ENCODE measurements at regions not wholly inside any gene's neighbourhood (a gene's known extent, or its start where the extent isn't known, plus 50 kb on each side); places are given as distances from the start of the nearest gene placed in this dataset.
A peak's percentile ranks its signal among the peaks of the same experiment; 100 is the strongest.

- H4K20me1 ChIP-seq = no peaks in the 10 kb centered on the region
- H3K9ac ChIP-seq = no peak overlapping the region
Observed at GRCh38 chr5:28561522-28561921, 1523.1 kb upstream of the CDH9 start.

GRCh38 chr5:28558196-28558595, 1519.8 kb upstream of the CDH9 start:
- H3K9ac ChIP-seq = no peak overlapping the region
- H3K36me3 ChIP-seq = no peaks in the 10 kb centered on the region
- no peak overlapping the region for H3K27ac ChIP-seq
- H3K27me3 ChIP-seq = no peaks in the 10 kb centered on the region
- no peak for TF ChIP-seq Cebpa-rat (IDR thresholded peaks at IDR 0.05)
- H3K4me2 ChIP-seq = no peak overlapping the region
- no peak overlapping the region for H3K4me3 ChIP-seq
- H4K20me1 ChIP-seq = no peaks in the 10 kb centered on the region
- no peaks in the 10 kb centered on the region for H3K4me1 ChIP-seq
- H3K9me3 ChIP-seq = peaks cover under 1% of the 10 kb centered on the region; the same call in 1 of the 2 replicates

More at GRCh38 chr5:28561522-28561921, 1523.1 kb upstream of the CDH9 start:
- Histone ChIP-seq H3K4me3 (no peak overlapping the region), H3K27ac (no peak overlapping the region), H3K27me3 (no peaks in the 10 kb centered on the region), H3K9me3 (peaks cover 3% of the 10 kb centered on the region; the same call in 1 of the 2 replicates), H3K4me2 (no peak overlapping the region), H3K36me3 (no peaks in the 10 kb centered on the region), H3K4me1 (no peaks in the 10 kb centered on the region)
- TF ChIP-seq Cebpa-rat (IDR thresholded peaks at IDR 0.05) = no peak

- H3K4me3 ChIP-seq = no peak overlapping the region
- no peak for TF ChIP-seq Cebpa-rat (IDR thresholded peaks at IDR 0.05)
Observed at GRCh38 chr5:28557114-28557513, 1518.7 kb upstream of the CDH9 start.

GRCh38 chr5:28549588-28549987, 1511.2 kb upstream of the CDH9 start:
- H3K36me3 ChIP-seq = no peaks in the 10 kb centered on the region
- H3K4me3 ChIP-seq = no peak overlapping the region
- H3K4me1 ChIP-seq = peaks cover 34% of the 10 kb centered on the region
- H3K27me3 ChIP-seq = no peaks in the 10 kb centered on the region
- H3K4me2 ChIP-seq = no peak overlapping the region
- peaks cover 27% of the 10 kb centered on the region for H3K9me3 ChIP-seq
- no peak overlapping the region for H3K9ac ChIP-seq
- no peak for TF ChIP-seq Cebpa-rat (IDR thresholded peaks at IDR 0.05)
- no peaks in the 10 kb centered on the region for H4K20me1 ChIP-seq
- H3K27ac ChIP-seq = 0 out of 2 replicates have a peak overlapping the region, but pooled peaks have one; percentile 78

More at GRCh38 chr5:28557114-28557513, 1518.7 kb upstream of the CDH9 start:
- H3K4me2 ChIP-seq = no peak overlapping the region
- no peak overlapping the region for H3K9ac ChIP-seq
- H3K27me3 ChIP-seq = no peaks in the 10 kb centered on the region
- no peaks in the 10 kb centered on the region for H3K4me1 ChIP-seq
- H3K36me3 ChIP-seq = no peaks in the 10 kb centered on the region
- peaks cover 9% of the 10 kb centered on the region for H3K9me3 ChIP-seq
- H4K20me1 ChIP-seq = no peaks in the 10 kb centered on the region
- no peak overlapping the region for H3K27ac ChIP-seq

- no peak overlapping the region for H3K4me3 ChIP-seq
- H3K4me1 ChIP-seq = peaks cover 41% of the 10 kb centered on the region
- peaks cover 27% of the 10 kb centered on the region for H3K9me3 ChIP-seq
- 0 out of 2 replicates have a peak overlapping the region, but pooled peaks have one; percentile 59 for H3K4me2 ChIP-seq
- no peak overlapping the region for H3K9ac ChIP-seq
- no peak for TF ChIP-seq Cebpa-rat (IDR thresholded peaks at IDR 0.05)
- H3K36me3 ChIP-seq = no peaks in the 10 kb centered on the region
- no peaks in the 10 kb centered on the region for H3K27me3 ChIP-seq
- no peaks in the 10 kb centered on the region for H4K20me1 ChIP-seq
- H3K27ac ChIP-seq = peak overlapping the region; percentile 78
Observed at GRCh38 chr5:28548856-28549255, 1510.5 kb upstream of the CDH9 start.

GRCh38 chr5:28544501-28544900, 1506.1 kb upstream of the CDH9 start:
- no peak overlapping the region for H3K4me2 ChIP-seq
- no peak overlapping the region for H3K4me3 ChIP-seq
- TF ChIP-seq Cebpa-rat (IDR thresholded peaks at IDR 0.05) = no peak
- no peaks in the 10 kb centered on the region for H4K20me1 ChIP-seq
- no peaks in the 10 kb centered on the region for H3K36me3 ChIP-seq
- H3K9ac ChIP-seq = no peak overlapping the region
- H3K9me3 ChIP-seq = no peaks in the 10 kb centered on the region
- H3K4me1 ChIP-seq = peaks cover 53% of the 10 kb centered on the region
- no peaks in the 10 kb centered on the region for H3K27me3 ChIP-seq
- H3K27ac ChIP-seq = no peak overlapping the region

- H3K27ac ChIP-seq = no peak overlapping the region
- H3K4me1 ChIP-seq = peaks cover 46% of the 10 kb centered on the region
- no peaks in the 10 kb centered on the region for H3K9me3 ChIP-seq
- H3K9ac ChIP-seq = no peak overlapping the region
- H3K4me3 ChIP-seq = no peak overlapping the region
- H3K27me3 ChIP-seq = no peaks in the 10 kb centered on the region
- no peak for TF ChIP-seq Cebpa-rat (IDR thresholded peaks at IDR 0.05)
- no peak overlapping the region for H3K4me2 ChIP-seq
- no peaks in the 10 kb centered on the region for H3K36me3 ChIP-seq
- no peaks in the 10 kb centered on the region for H4K20me1 ChIP-seq
Observed at GRCh38 chr5:28543473-28544098, 1505.2 kb upstream of the CDH9 start.

- no peak for TF ChIP-seq Cebpa-rat (IDR thresholded peaks at IDR 0.05)
- no peak overlapping the region for H3K4me2 ChIP-seq
- no peaks in the 10 kb centered on the region for H3K36me3 ChIP-seq
- H4K20me1 ChIP-seq = no peaks in the 10 kb centered on the region
- peaks cover 40% of the 10 kb centered on the region for H3K4me1 ChIP-seq
- no peaks in the 10 kb centered on the region for H3K9me3 ChIP-seq
- H3K27ac ChIP-seq = no peak overlapping the region
- H3K9ac ChIP-seq = no peak overlapping the region
- H3K4me3 ChIP-seq = no peak overlapping the region
- no peaks in the 10 kb centered on the region for H3K27me3 ChIP-seq
Observed at GRCh38 chr5:28542987-28543386, 1504.6 kb upstream of the CDH9 start.

- no peaks in the 10 kb centered on the region for H4K20me1 ChIP-seq
- no peaks in the 10 kb centered on the region for H3K4me1 ChIP-seq
- H3K9ac ChIP-seq = no peak overlapping the region
- no peak overlapping the region for H3K27ac ChIP-seq
- no peak overlapping the region for H3K4me3 ChIP-seq
- no peaks in the 10 kb centered on the region for H3K27me3 ChIP-seq
- TF ChIP-seq Cebpa-rat (IDR thresholded peaks at IDR 0.05) = no peak
- H3K4me2 ChIP-seq = no peak overlapping the region
- no peaks in the 10 kb centered on the region for H3K36me3 ChIP-seq
- H3K9me3 ChIP-seq = peaks cover 17% of the 10 kb centered on the region
Observed at GRCh38 chr5:28523888-28524635, 1485.7 kb upstream of the CDH9 start.

GRCh38 chr5:28523416-28523815, 1485.0 kb upstream of the CDH9 start:
- peaks cover 17% of the 10 kb centered on the region for H3K9me3 ChIP-seq
- no peaks in the 10 kb centered on the region for H4K20me1 ChIP-seq
- no peak overlapping the region for H3K9ac ChIP-seq
- H3K4me1 ChIP-seq = no peaks in the 10 kb centered on the region
- H3K27ac ChIP-seq = no peak overlapping the region
- no peak overlapping the region for H3K4me2 ChIP-seq
- no peaks in the 10 kb centered on the region for H3K27me3 ChIP-seq
- TF ChIP-seq Cebpa-rat (IDR thresholded peaks at IDR 0.05) = no peak
- H3K4me3 ChIP-seq = no peak overlapping the region
- H3K36me3 ChIP-seq = no peaks in the 10 kb centered on the region

All from BLaER1 (cell line).